SKM-1 (cell line): ENCODE measurements at regions not wholly inside any gene's neighbourhood (a gene's known extent, or its start where the extent isn't known, plus 50 kb on each side); places are given as distances from the start of the nearest gene placed in this dataset.
A peak's percentile ranks its signal among the peaks of the same experiment; 100 is the strongest.
"Not testable (repeated sequence)": the region's sequence is repeated elsewhere in the genome, so short reads cannot be mapped to it uniquely, and the experiment has no call there.

Experiments used
- DNase-seq: peaks from one replicate; lab custom pipeline; 2025; ENCODE audit not compliant: unreplicated experiment; lab: John Stamatoyannopoulos, UW

GRCh38 chr9:86997156-86997555 lies 49.9 kb upstream of the GAS1 start:
- no peak for DNase-seq

GRCh38 chr9:86997951-86998350 lies 50.6 kb upstream of the GAS1 start:
- no peak for DNase-seq

DNA sequence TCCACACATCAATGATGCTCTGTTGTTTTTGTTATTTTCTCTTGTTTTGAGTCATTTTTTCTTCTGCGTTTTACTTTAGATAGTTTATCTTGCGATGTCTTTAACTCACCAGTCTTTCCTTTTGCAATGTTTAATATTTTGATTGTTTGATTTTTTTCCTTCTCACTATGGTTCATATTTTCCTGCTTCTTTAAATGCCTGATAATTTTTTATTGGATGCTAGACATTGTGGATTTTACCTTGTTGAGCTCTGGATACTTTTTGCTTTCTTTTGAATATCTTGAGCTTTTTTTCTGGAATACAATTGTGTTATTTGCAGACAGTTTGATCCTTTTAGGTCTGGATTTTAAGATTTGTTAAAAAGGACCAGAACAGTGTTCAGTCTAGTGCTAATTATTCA lies 55.2 kb upstream of the GAS1 start:
- DNase-seq: no peak

- DNase-seq: no peak
Measured at GRCh38 chr9:87004016-87004415, 56.7 kb upstream of the GAS1 start.

DNA sequence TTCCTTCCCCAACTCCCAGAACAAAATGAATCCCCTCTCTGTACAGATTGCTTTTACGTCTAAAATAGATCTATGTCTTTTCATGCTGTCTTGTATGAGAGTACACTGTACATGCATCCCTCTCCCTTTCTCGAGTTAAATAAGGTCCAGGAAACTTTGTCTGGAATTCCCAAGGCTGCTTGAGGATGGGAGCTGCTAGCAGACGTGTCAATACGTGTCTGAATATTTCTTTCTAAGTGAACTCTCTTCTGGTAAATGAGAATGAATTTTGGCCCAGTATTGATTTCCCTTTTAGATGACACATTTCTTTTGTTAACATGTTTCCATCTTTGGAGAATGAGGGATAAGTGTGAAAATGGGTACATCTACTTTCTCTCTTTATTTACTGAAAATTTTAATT lies 59.6 kb upstream of the GAS1 start:
- DNase-seq: no peak

DNA sequence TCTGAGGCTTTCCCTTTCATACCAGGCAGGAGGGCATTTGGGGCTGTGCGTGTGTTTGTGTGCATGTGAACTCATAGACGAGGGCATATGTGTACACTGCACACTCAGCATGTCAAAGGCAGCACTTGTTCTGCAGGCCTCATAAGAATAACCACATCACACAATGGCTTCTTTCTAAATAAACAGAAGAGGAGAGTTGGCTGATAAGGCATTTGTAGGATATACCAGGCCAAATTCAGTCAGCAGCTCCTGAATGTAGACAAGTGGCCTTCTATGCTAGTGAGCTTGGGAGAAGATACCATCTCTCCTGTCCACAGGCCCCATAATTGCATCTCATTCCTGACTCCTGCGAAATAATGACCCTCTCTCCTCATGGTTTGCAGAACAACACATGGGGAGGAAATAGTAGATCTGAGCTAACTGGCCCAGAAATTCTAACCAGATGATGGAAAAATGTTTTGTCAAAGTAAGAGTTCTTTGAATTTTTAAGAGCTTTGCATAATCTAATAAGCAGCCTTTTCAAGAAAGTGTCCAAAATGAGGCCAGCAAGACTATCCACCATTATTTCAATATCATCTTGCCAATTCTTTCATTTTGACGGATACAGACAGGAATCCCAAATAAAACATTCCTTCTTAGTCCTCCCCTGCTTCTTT lies 60.5 kb upstream of the GAS1 start:
- DNase-seq: no peak

- DNase-seq: no peak
Measured at GRCh38 chr9:87008667-87009066, 61.4 kb upstream of the GAS1 start.

- DNase-seq: no peak
Measured at GRCh38 chr9:87010626-87011025, 63.3 kb upstream of the GAS1 start.

DNA sequence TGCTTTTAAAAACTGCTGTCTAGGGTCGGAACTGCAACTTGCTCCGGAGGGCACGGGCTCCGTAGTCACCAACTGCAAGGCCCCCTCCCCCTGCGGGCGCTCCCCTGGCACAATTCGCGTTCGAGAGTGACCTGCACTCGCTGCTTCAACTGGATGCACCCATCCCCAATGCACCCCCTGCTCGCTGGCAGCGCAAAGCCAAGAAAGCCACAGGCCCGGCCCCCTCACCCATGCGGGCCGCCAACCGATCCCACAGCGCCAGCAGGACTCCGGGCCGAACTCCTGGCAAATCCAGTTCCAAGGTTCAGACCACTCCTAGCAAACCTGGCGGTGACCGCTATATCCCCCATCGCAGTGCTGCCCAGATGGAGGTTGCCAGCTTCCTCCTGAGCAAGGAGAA lies 64.2 kb upstream of the GAS1 start:
- DNase-seq: no peak

DNA sequence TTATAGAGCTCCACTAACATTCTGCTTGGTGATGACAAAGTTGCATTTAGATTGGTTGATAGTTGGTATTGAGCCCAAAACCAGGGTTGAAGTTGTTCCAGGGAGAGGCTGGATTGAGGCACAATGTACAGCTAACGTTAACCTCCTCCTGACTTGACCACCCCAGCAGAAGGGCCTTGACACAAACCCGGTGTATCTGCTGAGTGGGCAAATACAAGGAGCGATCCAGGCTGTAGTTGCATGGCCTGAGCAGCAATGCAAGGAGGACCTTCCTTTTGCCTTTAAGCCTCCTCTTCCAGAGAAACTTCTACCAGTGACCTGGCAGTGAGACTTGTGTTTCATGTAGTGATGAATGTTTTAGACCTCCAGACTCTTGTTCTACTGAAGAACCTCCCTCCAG lies 66.2 kb upstream of the GAS1 start:
- DNase-seq: no peak

- DNase-seq: no peak
Measured at GRCh38 chr9:87014436-87014835, 67.1 kb upstream of the GAS1 start.

- DNase-seq: no peak
Measured at GRCh38 chr9:87016681-87017080, 69.4 kb upstream of the GAS1 start.

DNA sequence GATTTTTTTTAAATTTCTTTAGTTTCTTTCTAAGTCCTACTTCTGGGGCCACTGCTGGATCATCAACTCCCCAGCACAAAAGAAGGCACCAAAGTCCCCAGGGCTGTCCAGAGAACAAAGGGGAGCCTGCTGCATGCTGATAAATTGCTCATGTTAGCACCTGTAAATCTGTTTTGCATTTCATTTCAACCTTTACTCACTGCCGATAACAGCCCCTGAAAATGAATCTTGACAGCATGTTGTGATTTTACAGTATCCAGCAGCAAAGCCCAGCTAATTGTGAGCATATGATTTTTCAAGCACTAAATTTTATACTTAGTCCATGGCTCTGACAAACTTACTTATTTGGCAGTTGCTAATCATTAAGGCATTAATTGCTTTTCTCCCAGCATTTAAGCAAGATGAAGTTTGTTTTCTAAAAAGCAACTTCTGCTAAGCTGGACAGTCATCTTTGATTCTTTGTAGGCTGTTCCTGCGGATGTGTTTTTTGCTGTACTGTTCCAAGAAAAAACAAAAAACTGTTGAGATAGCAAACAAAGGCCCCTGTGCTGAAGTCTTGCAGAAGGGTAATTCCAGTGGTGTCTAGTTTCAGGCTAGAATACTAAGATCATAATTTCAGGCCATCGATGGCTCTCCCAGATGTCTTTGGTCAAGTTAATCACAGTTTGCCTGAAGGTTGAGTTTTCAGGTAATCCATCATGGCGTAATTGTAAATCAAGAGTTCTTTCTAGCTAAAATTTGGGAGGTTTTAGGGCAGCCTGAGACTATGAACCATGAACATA lies 73.1 kb upstream of the GAS1 start:
- DNase-seq: no peak

- no peak for DNase-seq
Measured at GRCh38 chr9:87022178-87022577, 74.9 kb upstream of the GAS1 start.

DNA sequence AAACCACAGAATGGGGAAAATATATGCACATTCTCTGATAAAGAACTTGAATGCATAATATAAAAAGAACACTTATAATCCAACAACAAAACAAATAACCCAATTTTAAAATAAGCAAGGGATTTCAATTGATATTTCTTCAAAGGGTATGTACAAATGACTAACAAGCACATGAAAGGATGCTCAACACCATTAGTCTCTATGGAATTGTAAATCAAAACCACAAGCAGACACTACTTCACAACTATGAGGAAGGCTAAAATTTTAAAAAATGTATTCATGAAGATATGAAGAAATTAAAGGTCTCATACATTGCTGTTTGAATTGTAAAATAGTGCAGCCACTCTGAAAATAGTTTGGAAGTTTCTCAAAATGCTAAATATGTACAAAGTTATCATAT lies 78.9 kb upstream of the GAS1 start:
- DNase-seq: no peak

GRCh38 chr9:87028836-87029235 lies 81.5 kb upstream of the GAS1 start:
- DNase-seq: not testable (repeated sequence)

DNA sequence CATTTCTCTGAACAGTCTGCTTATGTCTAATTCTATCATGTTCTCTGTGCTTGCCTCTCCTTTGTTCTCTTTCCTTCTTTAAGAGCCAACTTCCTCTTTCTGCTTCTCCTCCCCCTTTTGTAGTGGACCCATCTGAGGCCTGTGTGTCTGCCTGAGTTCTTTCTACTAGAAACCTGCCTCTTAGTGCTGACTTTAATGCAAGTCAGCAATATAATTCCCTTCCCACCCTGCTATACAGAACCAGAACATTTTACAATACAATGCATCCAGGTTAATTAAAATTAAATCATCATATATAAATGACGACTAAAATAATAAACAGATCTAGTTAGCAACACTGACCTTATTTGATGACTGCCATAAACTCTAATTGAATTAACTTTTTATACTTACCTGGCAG lies 82.6 kb upstream of the GAS1 start:
- peak; percentile 8 for DNase-seq

DNA sequence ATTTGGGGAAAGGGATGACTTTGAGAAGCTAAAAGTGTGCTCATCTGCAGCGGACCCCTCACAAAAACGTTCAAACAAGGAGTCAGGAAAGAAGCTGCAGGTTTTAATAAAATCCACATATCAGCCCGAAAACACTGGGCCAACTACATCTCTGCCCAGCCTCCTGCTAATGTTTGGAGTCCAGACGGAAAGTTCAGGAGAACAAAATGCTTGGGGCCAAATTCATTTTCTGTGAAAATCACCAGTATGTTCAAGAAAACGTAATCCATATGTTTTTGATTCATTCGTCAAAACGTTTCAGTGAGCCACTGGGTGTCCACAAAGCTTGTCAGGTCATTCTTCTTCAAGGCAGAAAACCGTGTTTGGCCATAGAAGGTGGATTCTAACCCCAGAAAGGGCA lies 87.5 kb upstream of the GAS1 start:
- DNase-seq: no peak

- DNase-seq: no peak
Measured at GRCh38 chr9:87035879-87036278, 88.6 kb upstream of the GAS1 start.

DNA sequence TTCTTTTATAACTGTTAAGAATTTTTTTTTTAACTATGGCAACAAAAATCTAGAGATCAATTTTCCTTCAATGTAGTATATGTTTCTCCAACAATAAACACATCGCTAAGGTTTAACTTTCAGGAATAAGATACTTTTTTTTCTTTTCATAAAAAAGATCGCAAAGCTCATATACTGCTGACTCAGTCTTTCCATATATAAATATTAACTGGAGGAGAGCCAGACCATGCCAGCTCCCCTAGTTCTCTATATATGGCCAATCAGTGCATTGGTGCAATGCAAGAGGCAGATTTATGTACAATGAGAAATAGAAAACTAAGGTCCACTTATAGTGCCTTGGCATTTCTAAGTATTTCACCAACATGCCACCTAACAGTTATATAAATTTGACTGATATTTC lies 89.2 kb upstream of the GAS1 start:
- no peak for DNase-seq

DNA sequence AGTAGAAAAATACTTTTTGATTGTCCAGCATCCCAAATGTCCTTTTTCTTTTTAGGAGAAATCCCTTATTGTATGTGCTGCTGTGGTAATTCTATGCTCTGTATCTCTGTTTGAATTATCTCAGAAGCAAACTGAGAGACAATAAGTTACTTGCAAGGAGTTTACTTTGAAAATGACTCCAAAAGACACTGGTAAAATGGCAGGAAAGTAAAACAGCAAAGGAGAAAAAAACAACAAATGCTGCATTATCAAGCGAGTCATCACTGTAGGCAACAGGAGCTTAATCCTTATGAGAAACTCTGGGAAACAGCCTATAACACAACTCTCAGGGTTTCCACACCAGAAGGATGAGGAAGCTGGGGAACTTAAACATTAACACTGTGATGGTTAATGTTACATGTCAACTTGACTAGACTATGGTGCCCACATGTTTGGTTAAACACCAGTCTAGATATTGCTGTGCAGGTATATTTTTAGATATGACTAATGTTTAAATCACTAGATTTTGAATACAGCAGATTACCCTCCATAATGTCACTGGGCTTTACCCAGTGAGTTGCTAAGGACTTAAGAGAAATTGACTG lies 92.6 kb upstream of the GAS1 start:
- no peak for DNase-seq

GRCh38 chr9:87040410-87041009 lies 93.2 kb upstream of the GAS1 start:
- DNase-seq: no peak
